Endodermal cell (in vitro differentiated cells): ENCODE measurements at regions not wholly inside any gene's neighbourhood (a gene's known extent, or its start where the extent isn't known, plus 50 kb on each side); places are given as distances from the start of the nearest gene placed in this dataset.

Source experiments
- DNase-seq: peaks from one replicate; pipeline ENCODE4 v3.0.0-alpha.2; 2017
- H3K27ac ChIP-seq: 2 replicates; pipeline ENCODE4 v1.5.1; 2013; ENCODE audit warnings: mild to moderate bottlenecking, low read depth, low read length, moderate library complexity
- H3K27me3 ChIP-seq: 2 replicates; pipeline ENCODE4 v1.6.1; 2013; ENCODE audit warnings: mild to moderate bottlenecking, low read length, moderate library complexity; ENCODE audit not compliant: insufficient read depth, control insufficient read depth, poor library complexity, severe bottlenecking
- H3K36me3 ChIP-seq: 2 replicates; pipeline ENCODE4 v1.7.0; 2013; ENCODE audit warnings: mild to moderate bottlenecking, low read length, moderate library complexity; ENCODE audit not compliant: control insufficient read depth, insufficient read depth
- H3K4me1 ChIP-seq: one replicate; pipeline ENCODE4 v1.7.0; 2013; ENCODE audit warnings: low read length; ENCODE audit not compliant: control insufficient read depth, insufficient read depth
- H3K4me3 ChIP-seq: 2 replicates; pipeline ENCODE4 v1.5.1; 2013; ENCODE audit warnings: mild to moderate bottlenecking, low read length, moderate library complexity
- H3K9ac ChIP-seq: 2 replicates; pipeline ENCODE4 v1.6.1; 2013; ENCODE audit warnings: mild to moderate bottlenecking, low read length, moderate library complexity; ENCODE audit not compliant: poor library complexity, severe bottlenecking; ENCODE audit errors: extremely low read depth
- H3K9me3 ChIP-seq: 2 replicates; pipeline ENCODE4 v1.6.1; 2013; ENCODE audit warnings: mild to moderate bottlenecking, low read length, moderate library complexity; ENCODE audit not compliant: control insufficient read depth
- H3K27ac Mint-ChIP-seq: 2 replicates; pipeline ENCODE4 v1.8.0; 2020; ENCODE audit warnings: mixed read lengths
- H3K27me3 Mint-ChIP-seq: 2 replicates; pipeline ENCODE4 v1.8.0; 2021; ENCODE audit warnings: mild to moderate bottlenecking, mixed read lengths; ENCODE audit not compliant: insufficient read depth
- H3K36me3 Mint-ChIP-seq: 2 replicates; pipeline ENCODE4 v1.8.0; 2020; ENCODE audit warnings: low read depth, mixed read lengths
- H3K4me1 Mint-ChIP-seq: 2 replicates; pipeline ENCODE4 v1.8.0; 2020; ENCODE audit warnings: mixed read lengths
- H3K4me3 Mint-ChIP-seq: 2 replicates; pipeline ENCODE4 v1.8.0; 2020; ENCODE audit warnings: mild to moderate bottlenecking, moderate library complexity, mixed read lengths
- H3K9me3 Mint-ChIP-seq: 2 replicates; pipeline ENCODE4 v1.8.0; 2020; ENCODE audit warnings: mild to moderate bottlenecking, mixed read lengths
- CTCF ChIP-seq: fragments of 200-600 bp; sonication (generic); conservative IDR thresholded peaks from 2 replicates; pipeline ENCODE4 v1.5.0; 2021; ENCODE audit warnings: antibody characterized with exemption, mild to moderate bottlenecking
- WGBS, 2 experiments: methylation state at CpG; one replicate each; pipeline versions ENCODE4 v1.1.5 to v1.1.7; 2013; ENCODE audit warnings: missing lambda C conversion rate in 2 of 2, mixed read lengths in 1 of 2; ENCODE audit not compliant: insufficient coverage in 1 of 2, insufficient read length in 1 of 2; 5-methylcytosine and 5-hydroxymethylcytosine counted together

GRCh38 chr4:3823496-3824341, 57.5 kb downstream of the ADRA2C start:
- Mint-ChIP-seq H3K27me3 (peaks cover 43% of the 10 kb centered on the region), H3K4me1 (peaks cover 15% of the 10 kb centered on the region), H3K4me3 (no peak overlapping the region), H3K27ac (no peak overlapping the region), H3K9me3 (no peaks in the 10 kb centered on the region), H3K36me3 (no peaks in the 10 kb centered on the region)
- TF ChIP-seq CTCF = no peak
- Histone ChIP-seq H3K27ac (no peak overlapping the region), H3K9me3 (no peaks in the 10 kb centered on the region), H3K4me3 (no peak overlapping the region), H3K9ac (no peak overlapping the region), H3K27me3 (peaks cover 9% of the 10 kb centered on the region), H3K4me1 (peaks cover 5% of the 10 kb centered on the region), H3K36me3 (no peaks in the 10 kb centered on the region)
- 86 to 89% methylated on average over 28 to 34 of the region's 34 CpGs for WGBS, 2 experiments
- DNase-seq = no peak

GRCh38 chr4:3824521-3825270, 58.5 kb downstream of the ADRA2C start:
- H3K4me3 ChIP-seq = no peak overlapping the region
- no peak for TF ChIP-seq CTCF
- peaks cover 15% of the 10 kb centered on the region for H3K4me1 Mint-ChIP-seq
- H3K9me3 Mint-ChIP-seq = no peaks in the 10 kb centered on the region
- H3K36me3 ChIP-seq = no peaks in the 10 kb centered on the region
- no peak overlapping the region for H3K4me3 Mint-ChIP-seq
- no peaks in the 10 kb centered on the region for H3K36me3 Mint-ChIP-seq
- H3K27ac Mint-ChIP-seq = no peak overlapping the region
- peaks cover 5% of the 10 kb centered on the region for H3K4me1 ChIP-seq
- H3K27me3 ChIP-seq = peaks cover 9% of the 10 kb centered on the region
- 90 to 94% methylated on average over 11 to 19 of the region's 19 CpGs for WGBS, 2 experiments
- no peak for DNase-seq
- H3K9ac ChIP-seq = no peak overlapping the region
- H3K27ac ChIP-seq = no peak overlapping the region
- H3K27me3 Mint-ChIP-seq = peaks cover 43% of the 10 kb centered on the region
- H3K9me3 ChIP-seq = no peaks in the 10 kb centered on the region

- peaks cover 37% of the 10 kb centered on the region for H3K27me3 Mint-ChIP-seq
- WGBS, 2 experiments = 87 to 91% methylated on average over 9 to 11 of the region's 11 CpGs
- Histone ChIP-seq H3K9me3 (no peaks in the 10 kb centered on the region), H3K4me1 (peaks cover 9% of the 10 kb centered on the region), H3K27me3 (peaks cover 9% of the 10 kb centered on the region), H3K36me3 (no peaks in the 10 kb centered on the region), H3K27ac (no peak overlapping the region), H3K4me3 (no peak overlapping the region), H3K9ac (no peak overlapping the region)
- peaks cover 22% of the 10 kb centered on the region for H3K4me1 Mint-ChIP-seq
- no peak overlapping the region for H3K4me3 Mint-ChIP-seq
- H3K27ac Mint-ChIP-seq = no peak overlapping the region
- H3K36me3 Mint-ChIP-seq = no peaks in the 10 kb centered on the region
- DNase-seq = no peak
- TF ChIP-seq CTCF = no peak
- no peaks in the 10 kb centered on the region for H3K9me3 Mint-ChIP-seq
These were observed 59.3 kb downstream of the ADRA2C start for GRCh38 chr4:3825530-3825929.
